GM20000 (cell line): ENCODE measurements at regions not wholly inside any gene's neighbourhood (a gene's known extent, or its start where the extent isn't known, plus 50 kb on each side); places are given as distances from the start of the nearest gene placed in this dataset.

Experiments
- DNase-seq: peaks from one replicate; pipeline ENCODE4 v3.0.0; 2012; ENCODE audit warnings: low spot score
- TF ChIP-seq, protein P1 (sequence below): IDR thresholded peaks from 2 replicates; pipeline ENCODE4 v1.5.1; 2012; ENCODE audit warnings: mild to moderate bottlenecking, control low read depth; ENCODE audit errors: extremely low read depth, missing control alignments

DNA sequence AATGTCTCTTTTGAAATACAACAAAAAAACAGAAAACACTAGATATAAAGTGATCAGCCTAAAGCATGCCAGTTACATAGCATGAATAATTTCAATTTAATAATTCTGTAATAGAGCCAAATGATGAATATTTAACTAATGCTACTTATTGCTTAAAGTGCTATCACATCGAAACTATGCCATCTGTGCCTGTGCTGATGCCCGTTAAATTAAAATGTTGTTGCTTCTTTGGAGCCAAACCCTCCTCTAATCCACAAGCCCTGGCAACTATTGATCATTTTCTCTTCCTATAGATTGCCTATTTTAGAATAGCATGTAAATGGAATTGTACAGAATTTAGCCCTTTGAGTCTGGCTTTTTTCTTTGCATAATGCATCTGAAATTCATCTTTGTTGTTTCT is 356.2 kb downstream of the CHSY3 start:
- TF ChIP-seq, protein P1, sequence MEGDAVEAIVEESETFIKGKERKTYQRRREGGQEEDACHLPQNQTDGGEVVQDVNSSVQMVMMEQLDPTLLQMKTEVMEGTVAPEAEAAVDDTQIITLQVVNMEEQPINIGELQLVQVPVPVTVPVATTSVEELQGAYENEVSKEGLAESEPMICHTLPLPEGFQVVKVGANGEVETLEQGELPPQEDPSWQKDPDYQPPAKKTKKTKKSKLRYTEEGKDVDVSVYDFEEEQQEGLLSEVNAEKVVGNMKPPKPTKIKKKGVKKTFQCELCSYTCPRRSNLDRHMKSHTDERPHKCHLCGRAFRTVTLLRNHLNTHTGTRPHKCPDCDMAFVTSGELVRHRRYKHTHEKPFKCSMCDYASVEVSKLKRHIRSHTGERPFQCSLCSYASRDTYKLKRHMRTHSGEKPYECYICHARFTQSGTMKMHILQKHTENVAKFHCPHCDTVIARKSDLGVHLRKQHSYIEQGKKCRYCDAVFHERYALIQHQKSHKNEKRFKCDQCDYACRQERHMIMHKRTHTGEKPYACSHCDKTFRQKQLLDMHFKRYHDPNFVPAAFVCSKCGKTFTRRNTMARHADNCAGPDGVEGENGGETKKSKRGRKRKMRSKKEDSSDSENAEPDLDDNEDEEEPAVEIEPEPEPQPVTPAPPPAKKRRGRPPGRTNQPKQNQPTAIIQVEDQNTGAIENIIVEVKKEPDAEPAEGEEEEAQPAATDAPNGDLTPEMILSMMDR: no peak
- DNase-seq: no peak

DNA sequence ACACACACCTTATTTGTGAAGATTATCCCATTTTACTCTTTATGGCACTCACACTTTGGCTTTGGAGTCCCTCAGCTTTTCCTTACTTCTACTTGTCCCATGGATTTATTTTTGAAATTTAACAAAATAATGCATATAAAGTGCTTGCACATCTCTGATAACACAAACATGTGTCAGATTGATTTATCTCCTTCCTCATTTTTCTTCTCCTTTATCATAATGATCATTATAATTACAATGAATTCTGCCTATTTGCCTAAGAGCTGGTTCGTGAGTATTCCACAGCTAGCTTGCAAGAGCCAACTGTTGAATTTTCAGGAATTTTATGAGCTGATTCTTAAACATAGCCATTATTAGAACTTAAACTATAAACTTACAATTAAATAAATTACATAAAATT is 347.7 kb downstream of the CHSY3 start:
- DNase-seq: no peak
- TF ChIP-seq, protein P1: no peak

DNA sequence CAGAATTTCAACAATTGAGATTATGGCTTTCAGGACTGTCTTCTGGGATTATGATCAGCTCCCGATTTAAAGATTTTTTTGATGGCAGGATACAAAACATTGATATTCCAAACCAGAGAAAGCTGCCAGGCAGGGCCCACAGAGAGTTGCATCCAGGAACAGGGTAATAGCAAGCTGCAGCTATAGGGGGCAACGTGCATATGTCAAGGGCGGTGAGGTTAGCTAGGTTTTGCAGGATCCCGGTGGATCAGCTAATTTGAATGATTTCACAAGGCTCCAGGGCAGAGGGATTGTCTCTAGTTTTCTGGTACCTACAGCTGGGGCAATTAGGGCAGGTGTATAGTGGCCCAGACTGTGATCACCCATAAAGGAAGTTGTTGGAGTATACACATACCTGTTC is 339.4 kb downstream of the CHSY3 start:
- TF ChIP-seq, protein P1: no peak
- DNase-seq: no peak

DNA sequence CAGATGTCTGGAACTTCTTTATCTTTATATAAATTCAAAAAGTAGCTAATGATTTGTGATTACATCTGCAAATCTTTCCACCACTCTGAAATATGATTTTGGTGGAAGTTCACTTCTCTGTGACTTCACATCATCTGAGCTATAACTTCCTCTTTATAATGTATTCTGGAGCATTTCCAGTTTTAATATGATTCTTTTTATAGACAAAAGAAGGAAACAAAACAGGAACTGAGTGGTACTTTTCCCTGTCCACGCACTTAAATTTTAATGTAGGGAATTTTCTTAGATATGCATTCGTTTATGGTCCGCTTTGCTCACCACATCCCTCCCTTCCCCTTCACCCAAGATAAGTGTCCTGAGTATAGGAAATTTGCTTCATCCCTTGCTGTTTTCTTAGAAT is 333.5 kb downstream of the CHSY3 start:
- TF ChIP-seq, protein P1: no peak
- DNase-seq: no peak
